ENCODE measurements at regions not wholly inside any gene's neighbourhood (a gene's known extent, or its start where the extent isn't known, plus 50 kb on each side); places are given as distances from the start of the nearest gene placed in this dataset.

DNA sequence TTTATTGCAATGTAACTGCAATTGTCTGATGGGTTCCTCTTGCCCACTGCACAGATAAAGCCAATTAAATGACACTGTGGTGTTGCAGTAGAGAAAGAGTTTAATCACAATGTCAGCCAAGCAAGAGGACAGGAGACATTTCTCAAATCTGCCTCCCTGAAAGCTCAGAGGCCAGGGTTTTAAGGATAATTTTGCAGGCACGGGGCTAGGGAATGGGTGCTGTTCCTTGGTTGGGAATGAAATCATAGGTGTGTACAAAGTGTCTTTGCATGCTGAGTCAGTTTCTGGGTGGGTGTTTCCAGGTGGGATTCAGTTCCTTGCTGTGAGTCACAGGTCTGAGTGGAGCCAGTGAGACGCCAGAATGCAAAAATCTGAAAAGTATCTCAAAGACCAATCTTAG lies 271.4 kb downstream of the DOK5 start:
- intact Hi-C loops (cut with DNase I; ENCODE audit: low total_unique reads), result no loop called here
- WGBS, 5 donors, result 71 to 88% (median 78%) methylated on average over 2 of the region's 2 CpGs
- Histone ChIP-seq H3K27me3 (replicated peaks in 1 of 7) (no peaks in the 10 kb centered on the region), H3K36me3 (no peaks in the 10 kb centered on the region), H3K4me3 (no peak overlapping the region), H3K9me3 (peaks cover 0 to 18% (median 2%) of the 10 kb centered on the region in 8 donors), H3K27ac (no peak overlapping the region), H3K4me1 (no peaks in the 10 kb centered on the region)
- no peak for DNase-seq
- TF ChIP-seq, protein P1, sequence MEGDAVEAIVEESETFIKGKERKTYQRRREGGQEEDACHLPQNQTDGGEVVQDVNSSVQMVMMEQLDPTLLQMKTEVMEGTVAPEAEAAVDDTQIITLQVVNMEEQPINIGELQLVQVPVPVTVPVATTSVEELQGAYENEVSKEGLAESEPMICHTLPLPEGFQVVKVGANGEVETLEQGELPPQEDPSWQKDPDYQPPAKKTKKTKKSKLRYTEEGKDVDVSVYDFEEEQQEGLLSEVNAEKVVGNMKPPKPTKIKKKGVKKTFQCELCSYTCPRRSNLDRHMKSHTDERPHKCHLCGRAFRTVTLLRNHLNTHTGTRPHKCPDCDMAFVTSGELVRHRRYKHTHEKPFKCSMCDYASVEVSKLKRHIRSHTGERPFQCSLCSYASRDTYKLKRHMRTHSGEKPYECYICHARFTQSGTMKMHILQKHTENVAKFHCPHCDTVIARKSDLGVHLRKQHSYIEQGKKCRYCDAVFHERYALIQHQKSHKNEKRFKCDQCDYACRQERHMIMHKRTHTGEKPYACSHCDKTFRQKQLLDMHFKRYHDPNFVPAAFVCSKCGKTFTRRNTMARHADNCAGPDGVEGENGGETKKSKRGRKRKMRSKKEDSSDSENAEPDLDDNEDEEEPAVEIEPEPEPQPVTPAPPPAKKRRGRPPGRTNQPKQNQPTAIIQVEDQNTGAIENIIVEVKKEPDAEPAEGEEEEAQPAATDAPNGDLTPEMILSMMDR (IDR thresholded peaks at IDR 0.05 in 8 of 11, conservative IDR thresholded peaks at IDR 0.05 in 3 of 11), result no peak
- TF ChIP-seq POLR2A (IDR thresholded peaks at IDR 0.05), result no peak
- no peak for TF ChIP-seq POLR2AphosphoS5 (IDR thresholded peaks at IDR 0.05)

DNA sequence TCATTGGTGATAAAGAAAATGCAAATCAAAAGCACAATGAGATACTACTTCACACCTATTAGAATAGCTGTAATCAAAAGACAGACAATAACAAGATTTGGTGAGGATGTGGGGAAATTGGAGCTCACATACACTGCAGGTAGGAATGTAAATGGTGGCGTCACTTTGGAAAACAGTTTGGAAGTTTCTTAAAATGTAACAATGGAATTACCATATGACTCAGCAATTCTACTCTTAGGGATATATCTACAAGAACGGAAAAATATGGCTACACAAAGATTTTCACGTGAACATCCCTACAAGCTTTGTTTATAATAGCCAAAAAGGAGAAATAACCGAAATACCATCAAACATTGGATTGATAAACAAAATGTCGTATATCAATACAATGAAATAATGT lies 270.4 kb downstream of the DOK5 start:
- Histone ChIP-seq H3K27me3 (replicated peaks in 1 of 7) (no peaks in the 10 kb centered on the region), H3K4me1 (no peaks in the 10 kb centered on the region), H3K4me3 (no peak overlapping the region), H3K9me3 (peaks cover 0 to 18% (median 2%) of the 10 kb centered on the region in 8 donors), H3K27ac (no peak overlapping the region), H3K36me3 (no peaks in the 10 kb centered on the region)
- intact Hi-C loops (cut with DNase I; ENCODE audit: low total_unique reads), result no loop called here
- TF ChIP-seq, protein P1 (IDR thresholded peaks at IDR 0.05 in 8 of 11, conservative IDR thresholded peaks at IDR 0.05 in 3 of 11), result no peak
- TF ChIP-seq POLR2AphosphoS5 (IDR thresholded peaks at IDR 0.05), result no peak
- no peak for TF ChIP-seq POLR2A (IDR thresholded peaks at IDR 0.05)
- WGBS, 5 donors, result 84 to 91% (median 87%) methylated on average over 5 of the region's 5 CpGs
- DNase-seq, result no peak

DNA sequence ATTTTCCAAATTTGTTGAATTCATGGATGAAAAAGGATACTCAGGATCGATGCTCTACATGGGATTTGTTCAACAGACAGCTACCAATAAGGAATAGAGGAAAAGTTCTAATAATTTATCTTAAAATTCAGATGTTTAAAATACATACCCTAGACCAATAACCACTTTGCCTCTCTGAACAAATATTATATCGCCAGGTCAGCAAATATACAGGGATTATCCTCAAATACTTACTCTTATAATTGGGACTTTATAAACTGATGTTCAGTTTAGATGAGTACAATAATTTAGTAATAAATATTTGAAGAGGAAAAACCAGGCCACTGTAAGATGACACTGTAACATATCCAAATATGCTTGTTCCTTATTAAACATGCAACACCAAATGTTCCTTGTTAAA lies 268.7 kb downstream of the DOK5 start:
- Histone ChIP-seq H3K4me3 (no peak overlapping the region), H3K9me3 (peaks cover 0 to 18% (median 2%) of the 10 kb centered on the region in 8 donors), H3K4me1 (no peaks in the 10 kb centered on the region), H3K27me3 (replicated peaks in 1 of 7) (no peaks in the 10 kb centered on the region), H3K36me3 (no peaks in the 10 kb centered on the region), H3K27ac (no peak overlapping the region)
- intact Hi-C loops (cut with DNase I; ENCODE audit: low total_unique reads), result no loop called here
- TF ChIP-seq, protein P1 (IDR thresholded peaks at IDR 0.05 in 8 of 11, conservative IDR thresholded peaks at IDR 0.05 in 3 of 11), result no peak
- no peak for TF ChIP-seq POLR2AphosphoS5 (IDR thresholded peaks at IDR 0.05)
- no peak for TF ChIP-seq POLR2A (IDR thresholded peaks at IDR 0.05)
- no peak for DNase-seq
- 71 to 82% (median 78%) methylated on average over 2 of the region's 2 CpGs for WGBS, 5 donors

DNA sequence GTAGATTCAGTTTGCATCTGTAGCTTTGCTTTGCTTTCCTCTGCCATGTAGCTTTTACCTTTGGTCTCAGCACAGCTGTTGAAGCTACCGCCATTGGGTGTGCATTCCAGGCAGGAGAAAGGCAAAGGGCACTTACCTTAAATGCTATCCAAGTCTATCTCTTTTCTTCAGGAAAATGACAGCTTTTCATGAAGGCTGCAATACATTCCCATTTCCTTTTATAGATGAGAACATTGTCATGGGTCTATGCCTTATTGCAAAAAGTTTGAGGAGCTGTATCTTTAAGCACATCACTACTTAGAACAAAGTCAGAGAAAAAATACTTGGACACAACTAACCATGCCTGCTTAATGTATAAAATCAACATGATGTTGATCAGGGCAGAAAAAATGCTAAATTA lies 266.8 kb downstream of the DOK5 start:
- no peaks in the 10 kb centered on the region for H3K36me3 ChIP-seq
- no peak overlapping the region for H3K4me3 ChIP-seq
- 81 to 97% (median 92%) methylated on average over 1 of the region's 1 CpG for WGBS, 5 donors
- H3K27ac ChIP-seq, result no peak overlapping the region
- TF ChIP-seq, protein P1 (IDR thresholded peaks at IDR 0.05 in 8 of 11, conservative IDR thresholded peaks at IDR 0.05 in 3 of 11), result no peak
- TF ChIP-seq POLR2AphosphoS5 (IDR thresholded peaks at IDR 0.05) (no peak), POLR2A (IDR thresholded peaks at IDR 0.05) (no peak)
- intact Hi-C loops (cut with DNase I; ENCODE audit: low total_unique reads), result no loop called here
- no peaks in the 10 kb centered on the region for H3K27me3 ChIP-seq (replicated peaks in 1 of 7)
- H3K9me3 ChIP-seq, result peaks cover 0 to 6% (median 0%) of the 10 kb centered on the region in 8 donors
- no peak for DNase-seq
- no peaks in the 10 kb centered on the region for H3K4me1 ChIP-seq

Data from spleen (tissue), 11 donors.